ENCODE measurements at regions not wholly inside any gene's neighbourhood (a gene's known extent, or its start where the extent isn't known, plus 50 kb on each side); places are given as distances from the start of the nearest gene placed in this dataset.

GRCh38 chr15:69801144-69801543 is 296.6 kb downstream of the TLE3 start:
- DNase-seq: no peak

GRCh38 chr15:69802432-69802831 is 295.3 kb downstream of the TLE3 start:
- no peak for DNase-seq

GRCh38 chr15:69804786-69805185 is 292.9 kb downstream of the TLE3 start:
- DNase-seq: no peak

- no peak for DNase-seq
Measured at GRCh38 chr15:69805248-69805953, 292.3 kb downstream of the TLE3 start.

GRCh38 chr15:69806287-69806915 is 291.3 kb downstream of the TLE3 start:
- DNase-seq: peak; percentile 14

GRCh38 chr15:69807721-69808120 is 290.0 kb downstream of the TLE3 start:
- DNase-seq: peak; percentile 46

- DNase-seq: no peak
Measured at GRCh38 chr15:69808756-69809155, 289.0 kb downstream of the TLE3 start.

- no peak for DNase-seq
Measured at GRCh38 chr15:69809421-69809820, 288.3 kb downstream of the TLE3 start.

GRCh38 chr15:69810431-69811354 is 287.0 kb downstream of the TLE3 start:
- no peak for DNase-seq

- DNase-seq: no peak
Measured at GRCh38 chr15:69812861-69813261, 284.9 kb downstream of the TLE3 start.

- DNase-seq: no peak
Measured at GRCh38 chr15:69813881-69814280, 283.8 kb downstream of the TLE3 start.

- DNase-seq: no peak
Measured at GRCh38 chr15:69814932-69815331, 282.8 kb downstream of the TLE3 start.

GRCh38 chr15:69815793-69816192 is 281.9 kb downstream of the TLE3 start:
- DNase-seq: peak; percentile 19

- no peak for DNase-seq
Measured at GRCh38 chr15:69816522-69816921, 281.2 kb downstream of the TLE3 start.

- DNase-seq: no peak
Measured at GRCh38 chr15:69818529-69818928, 279.2 kb downstream of the TLE3 start.

- DNase-seq: no peak
Measured at GRCh38 chr15:69819371-69819770, 278.3 kb downstream of the TLE3 start.

- no peak for DNase-seq
Measured at GRCh38 chr15:69820819-69821218, 276.9 kb downstream of the TLE3 start.

GRCh38 chr15:69823223-69823907 is 274.4 kb downstream of the TLE3 start:
- DNase-seq: no peak

GRCh38 chr15:69824075-69824876 is 273.4 kb downstream of the TLE3 start:
- no peak for DNase-seq

GRCh38 chr15:69824877-69825406 is 272.8 kb downstream of the TLE3 start:
- DNase-seq: no peak

- no peak for DNase-seq
Measured at GRCh38 chr15:69825941-69826818, 271.5 kb downstream of the TLE3 start.
